ENCODE measurements at regions not wholly inside any gene's neighbourhood (a gene's known extent, or its start where the extent isn't known, plus 50 kb on each side); places are given as distances from the start of the nearest gene placed in this dataset.

DNA sequence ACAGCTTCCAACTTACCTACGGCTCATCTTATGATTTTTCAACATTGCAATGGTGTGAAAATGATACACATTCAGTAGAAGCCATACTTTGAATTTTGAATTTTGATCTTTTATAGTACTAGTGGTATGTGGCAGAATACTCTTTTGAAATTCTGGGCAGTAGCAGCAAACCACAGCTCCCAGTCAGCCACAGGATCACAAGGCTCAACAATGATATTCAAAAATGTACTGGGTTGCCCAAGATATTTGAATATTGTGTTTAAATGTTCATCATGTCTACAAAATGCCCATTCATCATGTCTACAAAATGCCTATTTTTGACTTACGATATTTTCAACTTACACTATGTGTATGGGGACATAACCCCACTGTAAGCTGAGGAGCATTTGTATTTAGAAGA is 81.3 kb upstream of the PRR16 start:
- no peaks in the 10 kb centered on the region for H3K36me3 ChIP-seq (ENCODE audit: control insufficient read depth in 3 of 3, insufficient read depth in 2 of 3, low read depth in 1 of 3, low read length in 3 of 3)
- DNase-seq (no peak), FAIRE-seq (no peak)
- no peaks in the 10 kb centered on the region for H3K4me1 ChIP-seq (ENCODE audit: control insufficient read depth in 3 of 3, insufficient read depth in 2 of 3, low read depth in 1 of 3, low read length in 2 of 3)
- WGBS, 3 donors: 78 to 90% (median 86%) methylated on average over 2 of the region's 2 CpGs
- H3K9me3 ChIP-seq (ENCODE audit: control insufficient read depth in 2 of 2, insufficient read depth in 1 of 2, low read depth in 1 of 2, low read length in 1 of 2): peaks cover 0 to 13% of the 10 kb centered on the region in 2 donors
- no peak overlapping the region for H3K4me3 ChIP-seq (ENCODE audit: low read depth in 1 of 3, low read length in 3 of 3)
- H3K27me3 ChIP-seq (ENCODE audit: control insufficient read depth in 3 of 3, insufficient read depth in 3 of 3, low read length in 3 of 3): no peaks in the 10 kb centered on the region
- H3K27ac ChIP-seq (ENCODE audit: low read depth in 1 of 3, low read length in 2 of 3): no peak overlapping the region

DNA sequence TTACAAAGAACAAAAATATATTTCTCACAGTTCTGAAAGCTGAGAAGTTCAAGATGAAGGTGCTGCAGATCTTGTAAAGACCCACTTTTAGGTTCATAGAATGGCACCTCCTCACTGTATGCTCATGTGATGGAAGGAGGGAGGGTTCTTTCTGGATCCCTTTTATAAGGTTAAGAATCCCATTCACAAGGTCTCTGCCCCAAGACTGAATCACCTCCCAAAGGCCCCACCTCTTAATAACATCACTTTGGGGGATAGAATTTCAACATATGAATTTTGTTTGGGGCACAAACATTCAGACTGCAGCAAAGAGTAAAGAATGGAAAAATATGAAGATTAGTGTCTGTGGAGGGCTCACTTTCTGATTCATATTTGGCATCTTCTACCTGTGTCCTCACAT is 77.1 kb upstream of the PRR16 start:
- H3K4me1 ChIP-seq (ENCODE audit: control insufficient read depth in 3 of 3, insufficient read depth in 2 of 3, low read depth in 1 of 3, low read length in 2 of 3): no peaks in the 10 kb centered on the region
- H3K27ac ChIP-seq (ENCODE audit: low read depth in 1 of 3, low read length in 2 of 3): no peak overlapping the region
- H3K9me3 ChIP-seq (ENCODE audit: control insufficient read depth in 2 of 2, insufficient read depth in 1 of 2, low read depth in 1 of 2, low read length in 1 of 2): no peaks in the 10 kb centered on the region
- no peak for DNase-seq
- H3K27me3 ChIP-seq (ENCODE audit: control insufficient read depth in 3 of 3, insufficient read depth in 3 of 3, low read length in 3 of 3): no peaks in the 10 kb centered on the region
- no peak for FAIRE-seq
- H3K36me3 ChIP-seq (ENCODE audit: control insufficient read depth in 3 of 3, insufficient read depth in 2 of 3, low read depth in 1 of 3, low read length in 3 of 3): no peaks in the 10 kb centered on the region
- H3K4me3 ChIP-seq (ENCODE audit: low read depth in 1 of 3, low read length in 3 of 3): no peak overlapping the region

DNA sequence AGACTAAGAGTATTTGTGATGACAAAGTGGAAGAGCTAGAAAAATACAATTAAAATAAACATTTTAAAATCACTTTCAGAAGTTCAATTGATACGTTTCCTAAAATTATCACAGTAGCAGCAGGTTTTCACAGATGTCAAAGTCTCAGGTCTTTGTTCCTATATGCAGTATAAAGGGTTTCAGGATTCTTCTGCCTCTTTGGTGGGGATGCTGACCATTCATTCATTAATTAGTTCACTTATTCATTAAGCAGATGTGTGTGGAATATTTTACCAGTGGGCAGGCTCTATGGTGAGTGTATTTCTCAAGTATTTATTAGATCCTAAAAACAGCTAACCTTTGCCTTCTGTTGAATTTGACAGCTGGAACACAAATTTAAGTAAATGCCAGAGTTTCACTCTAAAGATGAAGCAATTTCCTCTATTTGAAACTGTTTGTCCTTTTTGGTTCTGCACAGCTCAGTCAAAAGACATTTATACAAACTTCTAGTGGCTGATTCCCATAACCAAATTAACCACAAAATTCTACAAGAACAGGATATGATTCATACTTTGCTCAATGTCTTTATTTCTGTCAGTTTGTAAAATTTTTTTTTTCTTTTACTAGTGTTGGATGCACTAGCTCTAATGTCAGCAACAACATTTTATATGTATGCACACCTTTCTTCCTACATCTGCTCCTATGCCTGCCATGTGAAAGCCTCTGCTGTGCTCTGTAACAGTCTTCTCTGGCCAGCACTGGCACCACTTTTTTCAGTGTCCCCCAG is 75.9 kb upstream of the PRR16 start:
- no peak for FAIRE-seq

DNA sequence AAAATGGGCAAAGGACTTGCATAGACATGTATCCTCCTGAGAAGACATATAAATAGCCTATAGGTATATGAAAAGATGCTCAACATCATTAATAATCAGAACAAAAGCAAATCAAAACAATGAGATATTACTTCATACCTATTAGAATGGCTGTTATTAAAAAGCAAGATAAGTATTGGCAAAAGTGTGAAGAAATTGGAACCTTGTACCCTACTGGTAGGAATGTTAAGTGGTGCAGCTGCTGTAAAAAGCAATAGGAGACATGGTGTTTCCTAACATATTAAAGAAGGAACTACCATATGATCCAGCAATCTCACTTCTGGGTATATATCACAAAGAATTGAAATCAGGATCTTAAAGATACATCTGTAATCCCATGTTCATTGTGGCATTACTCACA is 69.8 kb upstream of the PRR16 start:
- no peaks in the 10 kb centered on the region for H3K9me3 ChIP-seq (ENCODE audit: control insufficient read depth in 2 of 2, insufficient read depth in 1 of 2, low read depth in 1 of 2, low read length in 1 of 2)
- H3K27ac ChIP-seq (ENCODE audit: low read depth in 1 of 3, low read length in 2 of 3): no peak overlapping the region
- no peak overlapping the region for H3K4me3 ChIP-seq (ENCODE audit: low read depth in 1 of 3, low read length in 3 of 3)
- H3K27me3 ChIP-seq (ENCODE audit: control insufficient read depth in 3 of 3, insufficient read depth in 3 of 3, low read length in 3 of 3): no peaks in the 10 kb centered on the region
- FAIRE-seq (no peak), DNase-seq (no peak)
- H3K4me1 ChIP-seq (ENCODE audit: control insufficient read depth in 3 of 3, insufficient read depth in 2 of 3, low read depth in 1 of 3, low read length in 2 of 3): no peaks in the 10 kb centered on the region
- no peaks in the 10 kb centered on the region for H3K36me3 ChIP-seq (ENCODE audit: control insufficient read depth in 3 of 3, insufficient read depth in 2 of 3, low read depth in 1 of 3, low read length in 3 of 3)

More for the DNA sequence above, 75.9 kb upstream of the PRR16 start:
- Histone ChIP-seq H3K9me3 (ENCODE audit: control insufficient read depth in 2 of 2, insufficient read depth in 1 of 2, low read depth in 1 of 2, low read length in 1 of 2) (no peaks in the 10 kb centered on the region), H3K27me3 (ENCODE audit: control insufficient read depth in 3 of 3, insufficient read depth in 3 of 3, low read length in 3 of 3) (no peaks in the 10 kb centered on the region), H3K27ac (ENCODE audit: low read depth in 1 of 3, low read length in 2 of 3) (peak overlapping the region in 1 of 3 donors; percentile 54), H3K4me3 (ENCODE audit: low read depth in 1 of 3, low read length in 3 of 3) (no peak overlapping the region), H3K4me1 (ENCODE audit: control insufficient read depth in 3 of 3, insufficient read depth in 2 of 3, low read depth in 1 of 3, low read length in 2 of 3) (no peaks in the 10 kb centered on the region), H3K36me3 (ENCODE audit: control insufficient read depth in 3 of 3, insufficient read depth in 2 of 3, low read depth in 1 of 3, low read length in 3 of 3) (no peaks in the 10 kb centered on the region)
- WGBS, 3 donors: 40 to 62% (median 60%) methylated on average over 1 of the region's 1 CpG
- DNase-seq: no peak

DNA sequence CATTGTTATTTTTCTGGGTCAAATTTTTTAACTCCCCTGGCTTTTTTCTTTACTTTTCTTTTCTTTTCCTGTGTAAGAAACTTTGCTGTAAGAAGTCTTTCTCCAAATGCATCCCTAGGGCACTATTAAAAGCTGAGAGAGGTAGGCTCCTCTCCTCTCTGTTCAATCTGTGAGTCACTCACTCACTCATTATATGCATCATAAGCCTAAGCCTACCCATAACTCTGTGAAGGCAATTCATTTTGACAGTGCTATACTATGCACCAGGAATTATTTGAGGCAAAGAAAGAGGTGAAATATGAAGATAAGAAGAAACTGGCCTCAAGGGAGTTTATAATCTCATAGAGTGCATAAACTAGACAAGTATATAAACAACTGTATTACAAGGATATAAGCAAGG is 67.9 kb upstream of the PRR16 start:
- no peaks in the 10 kb centered on the region for H3K4me1 ChIP-seq (ENCODE audit: control insufficient read depth in 3 of 3, insufficient read depth in 2 of 3, low read depth in 1 of 3, low read length in 2 of 3)
- no peak overlapping the region for H3K4me3 ChIP-seq (ENCODE audit: low read depth in 1 of 3, low read length in 3 of 3)
- FAIRE-seq: no peak
- H3K27me3 ChIP-seq (ENCODE audit: control insufficient read depth in 3 of 3, insufficient read depth in 3 of 3, low read length in 3 of 3): no peaks in the 10 kb centered on the region
- H3K9me3 ChIP-seq (ENCODE audit: control insufficient read depth in 2 of 2, insufficient read depth in 1 of 2, low read depth in 1 of 2, low read length in 1 of 2): peaks cover 0 to 7% of the 10 kb centered on the region in 2 donors
- no peaks in the 10 kb centered on the region for H3K36me3 ChIP-seq (ENCODE audit: control insufficient read depth in 3 of 3, insufficient read depth in 2 of 3, low read depth in 1 of 3, low read length in 3 of 3)
- no peak overlapping the region for H3K27ac ChIP-seq (ENCODE audit: low read depth in 1 of 3, low read length in 2 of 3)
- DNase-seq: no peak

DNA sequence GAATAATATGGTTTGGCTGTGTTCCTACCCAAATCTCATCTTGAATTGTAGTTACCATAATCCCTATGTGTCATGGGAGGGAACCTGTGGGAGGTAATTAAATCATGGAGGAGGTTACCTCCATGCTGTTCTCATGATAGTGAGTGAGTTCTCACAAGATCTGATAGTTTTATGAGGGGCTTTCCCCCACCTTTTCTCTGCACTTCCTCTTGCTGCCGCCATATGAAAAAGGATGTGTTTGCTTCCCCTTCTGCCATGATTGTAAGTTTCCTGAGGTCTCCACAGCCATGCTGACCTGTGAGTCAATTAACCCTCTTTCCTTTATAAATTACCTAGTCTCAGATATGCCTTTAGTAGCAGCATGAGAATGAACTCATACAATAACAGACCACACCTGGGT is 63.7 kb upstream of the PRR16 start:
- Histone ChIP-seq H3K27ac (ENCODE audit: low read depth in 1 of 3, low read length in 2 of 3) (no peak overlapping the region), H3K4me1 (ENCODE audit: control insufficient read depth in 3 of 3, insufficient read depth in 2 of 3, low read depth in 1 of 3, low read length in 2 of 3) (no peaks in the 10 kb centered on the region), H3K36me3 (ENCODE audit: control insufficient read depth in 3 of 3, insufficient read depth in 2 of 3, low read depth in 1 of 3, low read length in 3 of 3) (no peaks in the 10 kb centered on the region), H3K9me3 (ENCODE audit: control insufficient read depth in 2 of 2, insufficient read depth in 1 of 2, low read depth in 1 of 2, low read length in 1 of 2) (peaks cover 0 to 7% of the 10 kb centered on the region in 2 donors), H3K4me3 (ENCODE audit: low read depth in 1 of 3, low read length in 3 of 3) (no peak overlapping the region), H3K27me3 (ENCODE audit: control insufficient read depth in 3 of 3, insufficient read depth in 3 of 3, low read length in 3 of 3) (no peaks in the 10 kb centered on the region)
- 88 to 95% (median 94%) methylated on average over 1 of the region's 1 CpG for WGBS, 3 donors
- FAIRE-seq: no peak
- no peak for DNase-seq

DNA sequence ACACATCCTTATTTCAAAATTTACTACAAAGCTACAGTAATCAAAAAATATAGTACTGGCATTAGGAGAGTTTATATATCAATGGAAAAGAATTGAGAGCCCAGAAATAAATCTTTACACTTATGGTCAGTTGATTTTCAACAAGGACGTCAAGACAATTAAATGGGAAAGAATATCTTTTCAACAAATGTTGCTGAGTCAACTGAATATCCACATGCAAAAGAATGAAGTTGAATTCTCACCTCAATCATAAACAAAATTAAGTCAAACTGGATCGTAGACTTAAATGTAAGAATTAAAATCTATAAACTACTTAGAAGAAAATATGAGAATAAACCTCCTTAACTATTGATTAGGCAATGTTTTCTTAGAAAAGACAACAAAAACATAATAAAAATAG is 61.5 kb upstream of the PRR16 start:
- Histone ChIP-seq H3K27ac (ENCODE audit: low read depth in 1 of 3, low read length in 2 of 3) (no peak overlapping the region), H3K27me3 (ENCODE audit: control insufficient read depth in 3 of 3, insufficient read depth in 3 of 3, low read length in 3 of 3) (no peaks in the 10 kb centered on the region), H3K4me3 (ENCODE audit: low read depth in 1 of 3, low read length in 3 of 3) (no peak overlapping the region), H3K4me1 (ENCODE audit: control insufficient read depth in 3 of 3, insufficient read depth in 2 of 3, low read depth in 1 of 3, low read length in 2 of 3) (no peaks in the 10 kb centered on the region), H3K36me3 (ENCODE audit: control insufficient read depth in 3 of 3, insufficient read depth in 2 of 3, low read depth in 1 of 3, low read length in 3 of 3) (no peaks in the 10 kb centered on the region), H3K9me3 (ENCODE audit: control insufficient read depth in 2 of 2, insufficient read depth in 1 of 2, low read depth in 1 of 2, low read length in 1 of 2) (peaks cover 0 to 13% of the 10 kb centered on the region in 2 donors)
- WGBS, 3 donors: 81 to 89% (median 84%) methylated on average over 2 of the region's 2 CpGs
- DNase-seq: no peak
- FAIRE-seq: no peak

DNA sequence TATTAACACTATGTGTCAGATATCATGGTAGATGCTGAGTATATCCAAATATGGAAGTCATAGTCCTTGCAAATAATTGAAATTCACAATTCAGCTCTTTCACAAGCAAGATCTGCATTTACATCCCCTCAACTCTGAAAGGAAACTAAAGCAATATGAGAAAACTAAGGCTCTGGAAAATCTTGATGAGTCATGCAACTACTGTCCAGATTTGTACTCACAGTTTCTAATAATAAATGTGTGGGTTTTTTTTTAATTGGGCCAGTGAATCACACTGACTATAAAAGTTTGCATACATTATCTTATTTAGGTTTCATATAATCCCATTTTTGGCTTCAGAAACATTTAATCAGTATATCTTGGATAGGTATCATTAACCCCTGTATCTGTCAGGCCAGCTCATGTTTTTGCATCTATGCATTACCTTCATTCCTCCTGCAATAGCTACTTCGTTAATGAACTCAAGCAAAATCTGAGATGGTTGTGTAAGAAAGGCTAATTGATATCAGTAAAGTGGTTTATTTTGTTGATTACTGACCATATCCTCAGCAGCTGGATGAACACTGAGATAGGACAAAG is 58.7 kb upstream of the PRR16 start:
- Histone ChIP-seq H3K9me3 (ENCODE audit: control insufficient read depth in 2 of 2, insufficient read depth in 1 of 2, low read depth in 1 of 2, low read length in 1 of 2) (peaks cover 0 to 6% of the 10 kb centered on the region in 2 donors), H3K27me3 (ENCODE audit: control insufficient read depth in 3 of 3, insufficient read depth in 3 of 3, low read length in 3 of 3) (no peaks in the 10 kb centered on the region), H3K4me1 (ENCODE audit: control insufficient read depth in 3 of 3, insufficient read depth in 2 of 3, low read depth in 1 of 3, low read length in 2 of 3) (no peaks in the 10 kb centered on the region), H3K4me3 (ENCODE audit: low read depth in 1 of 3, low read length in 3 of 3) (no peak overlapping the region), H3K27ac (ENCODE audit: low read depth in 1 of 3, low read length in 2 of 3) (no peak overlapping the region), H3K36me3 (ENCODE audit: control insufficient read depth in 3 of 3, insufficient read depth in 2 of 3, low read depth in 1 of 3, low read length in 3 of 3) (no peaks in the 10 kb centered on the region)
- 41 to 65% (median 45%) methylated on average over 1 of the region's 1 CpG for WGBS, 3 donors
- FAIRE-seq (no peak), DNase-seq (no peak)

DNA sequence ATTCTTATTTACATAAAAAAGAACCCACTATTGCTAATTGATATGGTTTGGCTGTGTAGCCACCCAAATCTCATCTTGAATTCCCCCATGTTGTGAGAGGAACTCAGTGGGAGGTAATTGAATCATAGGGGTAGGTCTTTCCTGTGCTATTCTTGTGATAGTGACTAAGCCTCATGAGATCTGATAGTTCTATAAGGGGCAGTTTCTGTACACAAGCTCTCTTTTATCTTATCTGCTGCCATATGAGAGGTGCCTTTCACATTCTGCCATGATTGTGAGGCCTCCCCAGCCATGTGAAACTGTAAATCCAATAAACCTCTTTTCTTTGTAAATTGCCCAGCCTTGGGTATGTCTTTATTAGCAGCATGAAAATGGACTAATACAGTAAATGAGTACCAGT is 58.2 kb upstream of the PRR16 start:
- no peak for FAIRE-seq

More for the DNA sequence above, 58.2 kb upstream of the PRR16 start:
- Histone ChIP-seq H3K27me3 (ENCODE audit: control insufficient read depth in 3 of 3, insufficient read depth in 3 of 3, low read length in 3 of 3) (no peaks in the 10 kb centered on the region), H3K4me3 (ENCODE audit: low read depth in 1 of 3, low read length in 3 of 3) (no peak overlapping the region), H3K4me1 (ENCODE audit: control insufficient read depth in 3 of 3, insufficient read depth in 2 of 3, low read depth in 1 of 3, low read length in 2 of 3) (no peaks in the 10 kb centered on the region), H3K27ac (ENCODE audit: low read depth in 1 of 3, low read length in 2 of 3) (peak overlapping the region in 1 of 3 donors; percentile 49), H3K36me3 (ENCODE audit: control insufficient read depth in 3 of 3, insufficient read depth in 2 of 3, low read depth in 1 of 3, low read length in 3 of 3) (no peaks in the 10 kb centered on the region), H3K9me3 (ENCODE audit: control insufficient read depth in 2 of 2, insufficient read depth in 1 of 2, low read depth in 1 of 2, low read length in 1 of 2) (peaks cover 0 to 10% of the 10 kb centered on the region in 2 donors)
- no peak for DNase-seq

All from small intestine (tissue), 7 donors.